ENCODE measurements at regions not wholly inside any gene's neighbourhood (a gene's known extent, or its start where the extent isn't known, plus 50 kb on each side); places are given as distances from the start of the nearest gene placed in this dataset.

DNA sequence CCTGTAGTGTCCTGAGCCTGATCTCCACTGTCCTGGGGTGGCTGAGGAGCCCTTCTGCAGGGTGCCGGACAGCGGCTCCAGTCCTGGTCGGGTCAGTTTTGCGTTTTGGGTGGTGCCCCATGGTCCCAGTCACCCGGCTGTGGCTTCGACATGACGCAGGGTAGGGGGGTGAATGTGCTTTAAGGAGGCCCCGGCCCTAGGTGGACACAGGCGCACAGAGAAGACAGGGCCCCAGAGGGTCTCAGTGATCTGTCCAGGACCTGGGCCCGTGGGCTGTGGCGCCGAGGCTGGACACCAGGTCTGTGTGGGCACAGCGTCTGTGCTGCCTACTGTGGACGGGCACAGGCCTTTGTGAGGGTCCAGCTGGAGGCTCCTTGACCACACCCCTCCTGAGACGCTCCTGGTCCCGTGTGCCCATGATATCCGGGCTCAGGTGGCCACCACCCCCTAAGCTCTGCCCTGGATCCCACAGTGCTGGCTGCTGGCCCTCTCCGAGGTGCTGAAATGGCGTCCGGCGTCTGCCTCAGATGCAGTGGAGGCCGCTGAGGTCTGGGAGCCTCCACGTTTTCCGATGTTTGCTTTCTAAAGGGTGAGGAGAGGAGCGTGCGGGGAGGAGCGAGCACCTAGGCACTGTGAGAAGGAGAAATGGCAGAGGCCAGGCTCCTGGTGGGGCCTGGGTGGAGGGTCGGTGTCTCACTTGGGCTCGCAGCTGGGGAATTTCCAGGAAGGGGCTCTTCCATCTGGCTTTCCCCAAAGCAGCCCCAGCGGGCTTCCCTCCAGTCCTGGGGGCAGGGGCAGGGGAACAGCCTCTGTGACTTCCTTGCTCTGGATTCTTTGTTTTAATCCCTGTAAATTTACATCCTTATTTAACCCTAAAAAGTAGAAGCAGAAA, 56.1 kb upstream of the ACSF3 start:
- DNase-seq, result no peak
- no peaks in the 10 kb centered on the region for H3K27me3 ChIP-seq (replicated peaks; ENCODE audit: control insufficient read depth, insufficient read depth, low read length, poor library complexity, severe bottlenecking)
- H3K36me3 ChIP-seq (ENCODE audit: control insufficient read depth, insufficient read depth, low read length), result no peaks in the 10 kb centered on the region
- H3K27ac ChIP-seq (ENCODE audit: insufficient read depth, low read length, poor library complexity, severe bottlenecking), result no peak overlapping the region
- H3K4me3 ChIP-seq (ENCODE audit: insufficient read depth, low read depth, low read length, poor library complexity, severe bottlenecking), result no peak overlapping the region
- H3K9me3 ChIP-seq (ENCODE audit: control insufficient read depth, low read length), result no peaks in the 10 kb centered on the region
- peaks cover 14% of the 10 kb centered on the region for H3K4me1 ChIP-seq (ENCODE audit: control insufficient read depth, insufficient read depth, low read length, poor library complexity, severe bottlenecking)

- Histone ChIP-seq H3K36me3 (ENCODE audit: control insufficient read depth, insufficient read depth, low read length) (no peaks in the 10 kb centered on the region), H3K27ac (ENCODE audit: insufficient read depth, low read length, poor library complexity, severe bottlenecking) (no peak overlapping the region), H3K27me3 (replicated peaks; ENCODE audit: control insufficient read depth, insufficient read depth, low read length, poor library complexity, severe bottlenecking) (no peaks in the 10 kb centered on the region), H3K9me3 (ENCODE audit: control insufficient read depth, low read length) (no peaks in the 10 kb centered on the region), H3K4me3 (ENCODE audit: insufficient read depth, low read depth, low read length, poor library complexity, severe bottlenecking) (no peak overlapping the region), H3K4me1 (ENCODE audit: control insufficient read depth, insufficient read depth, low read length, poor library complexity, severe bottlenecking) (peaks cover 8% of the 10 kb centered on the region)
- no peak for DNase-seq
These were observed 55.4 kb upstream of the ACSF3 start for GRCh38 chr16:89038221-89038721.

GRCh38 chr16:89038811-89039735, 54.6 kb upstream of the ACSF3 start:
- no peak for DNase-seq
- H3K9me3 ChIP-seq (ENCODE audit: control insufficient read depth, low read length), result no peaks in the 10 kb centered on the region
- no peaks in the 10 kb centered on the region for H3K27me3 ChIP-seq (replicated peaks; ENCODE audit: control insufficient read depth, insufficient read depth, low read length, poor library complexity, severe bottlenecking)
- H3K4me1 ChIP-seq (ENCODE audit: control insufficient read depth, insufficient read depth, low read length, poor library complexity, severe bottlenecking), result peaks cover 5% of the 10 kb centered on the region
- H3K27ac ChIP-seq (ENCODE audit: insufficient read depth, low read length, poor library complexity, severe bottlenecking), result no peak overlapping the region
- no peaks in the 10 kb centered on the region for H3K36me3 ChIP-seq (ENCODE audit: control insufficient read depth, insufficient read depth, low read length)
- no peak overlapping the region for H3K4me3 ChIP-seq (ENCODE audit: insufficient read depth, low read depth, low read length, poor library complexity, severe bottlenecking)

- no peaks in the 10 kb centered on the region for H3K27me3 ChIP-seq (replicated peaks; ENCODE audit: control insufficient read depth, insufficient read depth, low read length, poor library complexity, severe bottlenecking)
These were observed 53.9 kb upstream of the ACSF3 start for GRCh38 chr16:89039756-89040155.

DNA sequence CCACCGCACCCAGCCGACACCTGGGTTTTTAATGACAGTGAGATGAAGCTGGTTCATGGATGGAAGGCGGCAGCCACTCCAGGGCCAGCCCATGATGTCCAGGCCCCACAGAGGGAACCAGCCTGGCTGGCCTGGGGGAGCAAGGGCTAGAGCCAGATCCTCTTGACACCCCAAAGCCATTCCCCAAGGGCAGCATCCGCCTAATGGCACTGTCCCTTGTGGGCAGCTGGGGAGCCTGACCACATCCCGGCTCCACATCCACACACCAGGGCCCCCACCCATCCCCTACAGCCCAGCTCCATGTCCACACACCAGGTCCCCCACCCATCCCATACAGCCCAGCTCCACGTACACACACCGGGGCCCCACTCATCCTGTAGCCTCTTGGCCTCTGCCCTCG, 53.3 kb upstream of the ACSF3 start:
- no peaks in the 10 kb centered on the region for H3K27me3 ChIP-seq (replicated peaks; ENCODE audit: control insufficient read depth, insufficient read depth, low read length, poor library complexity, severe bottlenecking)

More at GRCh38 chr16:89039756-89040155, 53.9 kb upstream of the ACSF3 start:
- no peak for DNase-seq
- Histone ChIP-seq H3K36me3 (ENCODE audit: control insufficient read depth, insufficient read depth, low read length) (no peaks in the 10 kb centered on the region), H3K4me1 (ENCODE audit: control insufficient read depth, insufficient read depth, low read length, poor library complexity, severe bottlenecking) (peaks cover 4% of the 10 kb centered on the region), H3K9me3 (ENCODE audit: control insufficient read depth, low read length) (no peaks in the 10 kb centered on the region), H3K4me3 (ENCODE audit: insufficient read depth, low read depth, low read length, poor library complexity, severe bottlenecking) (no peak overlapping the region), H3K27ac (ENCODE audit: insufficient read depth, low read length, poor library complexity, severe bottlenecking) (no peak overlapping the region)

DNA sequence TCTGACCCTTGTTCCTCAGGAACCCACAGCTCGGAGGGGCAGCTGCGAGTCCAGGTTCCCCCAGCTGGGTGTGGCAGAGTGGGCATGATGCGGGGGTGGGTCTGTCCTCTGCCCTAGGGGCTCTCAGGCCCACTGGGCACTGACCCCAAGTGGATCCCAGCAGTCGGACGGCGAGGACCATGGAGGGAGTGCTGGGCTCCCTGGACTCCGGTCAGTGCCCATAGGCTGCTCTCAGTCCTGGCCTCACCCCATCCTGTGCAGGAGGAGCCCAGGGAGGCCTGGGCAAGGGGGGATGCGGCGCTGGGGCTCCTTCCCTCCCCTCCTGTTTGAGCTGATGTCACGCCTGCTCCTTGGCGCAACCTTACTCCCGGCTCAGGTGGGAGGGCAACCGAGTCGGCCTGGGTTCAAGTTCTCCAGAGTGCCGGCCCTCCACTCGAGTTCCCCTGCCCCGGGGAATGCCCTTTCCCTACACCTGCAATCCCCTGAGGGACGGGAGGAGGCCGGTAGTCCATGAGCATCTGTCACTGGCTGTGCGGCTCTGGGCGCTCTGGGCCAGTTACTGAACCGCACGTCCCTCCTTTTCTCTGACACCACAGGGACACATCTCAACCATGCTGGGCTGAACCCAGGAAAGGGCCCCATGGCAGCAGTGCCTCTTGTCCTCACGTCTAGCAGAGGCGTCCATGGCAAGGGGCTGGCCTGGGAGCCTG, 52.6 kb upstream of the ACSF3 start:
- no peaks in the 10 kb centered on the region for H3K27me3 ChIP-seq (replicated peaks; ENCODE audit: control insufficient read depth, insufficient read depth, low read length, poor library complexity, severe bottlenecking)
- H3K27ac ChIP-seq (ENCODE audit: insufficient read depth, low read length, poor library complexity, severe bottlenecking), result no peak overlapping the region
- no peaks in the 10 kb centered on the region for H3K9me3 ChIP-seq (ENCODE audit: control insufficient read depth, low read length)
- H3K4me1 ChIP-seq (ENCODE audit: control insufficient read depth, insufficient read depth, low read length, poor library complexity, severe bottlenecking), result no peaks in the 10 kb centered on the region
- H3K36me3 ChIP-seq (ENCODE audit: control insufficient read depth, insufficient read depth, low read length), result no peaks in the 10 kb centered on the region
- H3K4me3 ChIP-seq (ENCODE audit: insufficient read depth, low read depth, low read length, poor library complexity, severe bottlenecking), result no peak overlapping the region
- no peak for DNase-seq

More for the DNA sequence above, 53.3 kb upstream of the ACSF3 start:
- Histone ChIP-seq H3K36me3 (ENCODE audit: control insufficient read depth, insufficient read depth, low read length) (no peaks in the 10 kb centered on the region), H3K4me1 (ENCODE audit: control insufficient read depth, insufficient read depth, low read length, poor library complexity, severe bottlenecking) (no peaks in the 10 kb centered on the region), H3K27ac (ENCODE audit: insufficient read depth, low read length, poor library complexity, severe bottlenecking) (no peak overlapping the region), H3K9me3 (ENCODE audit: control insufficient read depth, low read length) (no peaks in the 10 kb centered on the region), H3K4me3 (ENCODE audit: insufficient read depth, low read depth, low read length, poor library complexity, severe bottlenecking) (no peak overlapping the region)
- no peak for DNase-seq

DNA sequence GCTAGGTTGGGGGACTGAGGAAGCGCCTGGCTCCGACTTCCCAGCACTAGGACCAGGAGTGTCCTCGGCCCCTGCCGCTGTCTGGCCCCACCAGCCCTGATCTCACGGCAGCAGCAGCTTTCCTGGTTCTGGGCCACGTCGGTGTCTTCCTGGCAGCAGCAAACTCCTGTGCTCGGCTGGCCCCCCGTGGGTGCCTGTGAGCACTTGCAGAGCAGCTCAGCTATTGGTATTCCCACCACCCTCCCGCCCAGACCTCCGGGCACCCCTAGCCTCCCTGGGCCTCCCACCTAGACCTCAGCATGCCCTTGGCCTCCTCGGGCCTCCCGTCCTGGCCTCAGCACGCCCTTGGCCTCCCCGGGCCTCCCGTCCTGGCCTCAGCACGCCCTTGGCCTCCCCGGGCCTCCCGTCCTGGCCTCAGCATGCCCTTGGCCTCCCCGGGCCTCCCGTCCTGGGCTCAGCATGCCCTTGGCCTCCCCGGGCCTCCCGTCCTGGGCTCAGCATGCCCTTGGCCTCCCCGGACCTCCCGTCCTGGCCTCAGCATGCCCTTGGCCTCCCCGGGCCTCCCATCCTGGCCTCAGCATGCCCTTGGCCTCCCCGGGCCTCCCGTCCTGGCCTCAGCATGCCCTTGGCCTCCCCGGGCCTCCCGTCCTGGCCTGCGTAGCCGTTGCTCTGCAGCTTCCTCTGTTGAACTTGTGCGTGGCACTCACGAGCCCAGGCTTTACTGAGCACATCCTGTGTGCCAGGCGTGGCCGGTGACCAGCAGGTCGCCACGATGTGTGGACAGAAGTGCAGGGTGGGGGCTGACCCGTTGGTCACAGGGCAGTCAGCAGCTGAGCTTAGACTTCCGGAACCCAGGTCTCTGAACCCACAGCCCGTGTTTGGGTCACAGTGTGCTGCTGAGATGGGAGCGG, 51.8 kb upstream of the ACSF3 start:
- no peaks in the 10 kb centered on the region for H3K4me1 ChIP-seq (ENCODE audit: control insufficient read depth, insufficient read depth, low read length, poor library complexity, severe bottlenecking)
- H3K36me3 ChIP-seq (ENCODE audit: control insufficient read depth, insufficient read depth, low read length), result no peaks in the 10 kb centered on the region
- H3K27me3 ChIP-seq (replicated peaks; ENCODE audit: control insufficient read depth, insufficient read depth, low read length, poor library complexity, severe bottlenecking), result no peaks in the 10 kb centered on the region
- no peaks in the 10 kb centered on the region for H3K9me3 ChIP-seq (ENCODE audit: control insufficient read depth, low read length)
- no peak overlapping the region for H3K27ac ChIP-seq (ENCODE audit: insufficient read depth, low read length, poor library complexity, severe bottlenecking)
- no peak for DNase-seq
- H3K4me3 ChIP-seq (ENCODE audit: insufficient read depth, low read depth, low read length, poor library complexity, severe bottlenecking), result no peak overlapping the region

- H3K27me3 ChIP-seq (replicated peaks; ENCODE audit: control insufficient read depth, insufficient read depth, low read length, poor library complexity, severe bottlenecking), result no peaks in the 10 kb centered on the region
These were observed 50.7 kb upstream of the ACSF3 start for GRCh38 chr16:89042711-89043551.

More at GRCh38 chr16:89042711-89043551, 50.7 kb upstream of the ACSF3 start:
- Histone ChIP-seq H3K27ac (ENCODE audit: insufficient read depth, low read length, poor library complexity, severe bottlenecking) (no peak overlapping the region), H3K4me1 (ENCODE audit: control insufficient read depth, insufficient read depth, low read length, poor library complexity, severe bottlenecking) (no peaks in the 10 kb centered on the region), H3K9me3 (ENCODE audit: control insufficient read depth, low read length) (no peaks in the 10 kb centered on the region), H3K36me3 (ENCODE audit: control insufficient read depth, insufficient read depth, low read length) (no peaks in the 10 kb centered on the region), H3K4me3 (ENCODE audit: insufficient read depth, low read depth, low read length, poor library complexity, severe bottlenecking) (no peak overlapping the region)
- no peak for DNase-seq
